Spleen (tissue), 11 donors: ENCODE measurements at regions not wholly inside any gene's neighbourhood (a gene's known extent, or its start where the extent isn't known, plus 50 kb on each side); places are given as distances from the start of the nearest gene placed in this dataset.

Experiments used
- DNase-seq: peaks from one replicate; pipeline ENCODE4 v3.0.0-alpha.2; 2020
- H3K27ac ChIP-seq, 8 donors: fragments of 200-600 bp; sonication (generic) in 7 of 8; 1 replicate in 4 of 8; 2 replicates in 4 of 8; pipeline versions ENCODE4 v1.5.0 to v1.8.0; 2016 to 2021; ENCODE audit warnings: inconsistent platforms in 4 of 8, mild to moderate bottlenecking in 4 of 8, moderate library complexity in 1 of 8
- H3K27me3 ChIP-seq, 7 donors: fragments of 200-600 bp; sonication (generic) in 6 of 7; replicated peaks in 1 of 7; 1 replicate in 4 of 7; 2 replicates in 3 of 7; pipeline versions ENCODE4 v1.5.0 to v1.8.0; 2016 to 2021; ENCODE audit warnings: inconsistent platforms in 3 of 7, mild to moderate bottlenecking in 1 of 7
- H3K36me3 ChIP-seq, 6 donors: fragments of 200-600 bp; sonication (generic) in 5 of 6; 1 replicate in 4 of 6; 2 replicates in 2 of 6; pipeline versions ENCODE4 v1.5.0 to v1.8.0; 2016 to 2021; ENCODE audit warnings: inconsistent platforms in 2 of 6
- H3K4me1 ChIP-seq, 6 donors: fragments of 200-600 bp; sonication (generic) in 5 of 6; 1 replicate in 3 of 6; 2 replicates in 3 of 6; pipeline versions ENCODE4 v1.5.0 to v1.8.0; 2016 to 2021; ENCODE audit warnings: inconsistent platforms in 3 of 6
- H3K4me3 ChIP-seq, 8 donors: fragments of 200-600 bp; sonication (generic) in 7 of 8; 1 replicate in 4 of 8; 2 replicates in 4 of 8; pipeline versions ENCODE4 v1.5.0 to v1.8.0; 2016 to 2021; ENCODE audit warnings: inconsistent platforms in 4 of 8, mild to moderate bottlenecking in 4 of 8, moderate library complexity in 2 of 8
- H3K9me3 ChIP-seq, 8 donors: fragments of 200-600 bp; sonication (generic) in 7 of 8; 1 replicate in 4 of 8; 2 replicates in 4 of 8; pipeline versions ENCODE4 v1.5.0 to v1.8.0; 2016 to 2021; ENCODE audit warnings: inconsistent platforms in 4 of 8
- CTCF ChIP-seq, 11 experiments: fragments of 200-600 bp in 7 of 11; fragments of 450-650 bp in 4 of 11; sonication (generic) in 4 of 11; IDR thresholded peaks in 8 of 11; conservative IDR thresholded peaks in 3 of 11; 1 replicate in 7 of 11; 2 replicates in 4 of 11; pipeline versions ENCODE4 v1.4.0 to v1.8.0; 2016 to 2021; ENCODE audit warnings: antibody characterized with exemption in 11 of 11, inconsistent platforms in 4 of 11, mild to moderate bottlenecking in 1 of 11
- POLR2A ChIP-seq, 3 donors: fragments of 450-650 bp; IDR thresholded peaks; one replicate each; pipeline ENCODE4 v1.5.1; 2017; ENCODE audit warnings: antibody characterized with exemption in 3 of 3, mild to moderate bottlenecking in 1 of 3
- POLR2AphosphoS5 ChIP-seq, 3 donors: sonication (generic); formaldehyde crosslinking; IDR thresholded peaks; one replicate each; pipeline ENCODE4 v1.5.1; 2017; ENCODE audit warnings: antibody characterized with exemption in 3 of 3
- WGBS, 5 donors: extraction: QIAGEN DNeasy Blood & Tissue Kit in 3 of 5; methylation state at CpG; one replicate each; pipeline versions ENCODE4 v1.1.5 to v1.1.7; 2013 to 2018; 5-methylcytosine and 5-hydroxymethylcytosine counted together
- intact Hi-C: fragments of 100-400 bp; cut with DNase I; formaldehyde crosslinking; loops from one replicate; pipeline ENCODE4 v1.15.0; 2023; ENCODE audit warnings: low total_unique reads
- donor health status: healthy with polysubstance abuse.
- donor health status: DM: no; HTN: no; CAD: no; lungs with moderate emphysema.
- donor health status: DM: no; HTN: no; CAD: no.
- donor health status: Bipolar disorder and iron deficiency.
- donor health status: healthy.
- donor health status: DM: no; HTN: no; CAD: no.
- donor health status: DM: yes; HTN: yes; CAD: no.

- H3K27me3 ChIP-seq = no peaks in the 10 kb centered on the region
- WGBS, 5 donors = 78 to 92% (median 84%) methylated on average over 4 of the region's 4 CpGs
- intact Hi-C loops = no loop called here
- no peaks in the 10 kb centered on the region for H3K9me3 ChIP-seq
- H3K36me3 ChIP-seq = no peaks in the 10 kb centered on the region
- no peak for TF ChIP-seq CTCF (IDR thresholded peaks at IDR 0.05 in 8 of 11, conservative IDR thresholded peaks at IDR 0.05 in 3 of 11)
- H3K27ac ChIP-seq = peak overlapping the region in 6 of 8 donors; percentile 76 to 87 (median 80)
- peaks cover 0 to 19% (median 10%) of the 10 kb centered on the region in 6 donors for H3K4me1 ChIP-seq
- no peak overlapping the region for H3K4me3 ChIP-seq
- no peak for DNase-seq
These were observed 92.5 kb upstream of the PITRM1 start for GRCh38 chr10:3265088-3265487.

- DNase-seq = peak; percentile 83
- WGBS, 5 donors = 39 to 52% (median 49%) methylated on average over 12 of the region's 12 CpGs
- intact Hi-C loops = no loop called here
- Histone ChIP-seq H3K4me1 (peaks cover 0 to 19% (median 10%) of the 10 kb centered on the region in 6 donors), H3K27ac (peak overlapping the region; percentile 60 to 87 (median 78)), H3K4me3 (no peak overlapping the region), H3K27me3 (no peaks in the 10 kb centered on the region), H3K9me3 (no peaks in the 10 kb centered on the region), H3K36me3 (no peaks in the 10 kb centered on the region)
- TF ChIP-seq POLR2A (IDR thresholded peaks at IDR 0.05) (no peak), POLR2AphosphoS5 (IDR thresholded peaks at IDR 0.05) (peak; percentile 47 to 57 (median 55)), CTCF (IDR thresholded peaks at IDR 0.05 in 8 of 11, conservative IDR thresholded peaks at IDR 0.05 in 3 of 11) (peak in 2 of 11 experiments; percentile 18 to 19)
These were observed 91.7 kb upstream of the PITRM1 start for GRCh38 chr10:3264161-3264761.

DNA sequence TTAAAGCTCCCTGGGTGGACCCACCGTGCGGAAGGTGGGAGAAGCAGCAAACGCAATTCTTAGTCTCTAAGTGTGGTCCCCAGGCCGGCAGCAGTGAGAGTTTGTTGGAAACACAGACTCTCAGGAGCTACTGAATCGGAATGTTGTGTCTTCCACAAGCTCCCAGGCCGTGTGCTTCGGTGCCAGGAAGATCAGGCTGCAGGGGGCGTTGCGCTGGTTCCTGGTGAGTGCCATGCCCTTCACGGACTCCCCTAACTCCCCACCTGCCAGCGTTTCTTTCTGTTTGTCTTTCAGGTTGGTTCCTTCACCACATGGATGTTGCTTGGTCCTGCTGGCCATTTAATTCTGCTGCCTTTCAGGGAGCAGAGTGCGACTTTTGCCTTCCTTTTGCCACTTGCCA lies 91.2 kb upstream of the PITRM1 start:
- Histone ChIP-seq H3K27me3 (no peaks in the 10 kb centered on the region), H3K27ac (peak overlapping the region; percentile 43 to 87 (median 77)), H3K4me1 (peaks cover 0 to 19% (median 10%) of the 10 kb centered on the region in 6 donors), H3K36me3 (no peaks in the 10 kb centered on the region), H3K4me3 (no peak overlapping the region), H3K9me3 (no peaks in the 10 kb centered on the region)
- no peak for TF ChIP-seq POLR2AphosphoS5 (IDR thresholded peaks at IDR 0.05)
- no peak for TF ChIP-seq CTCF (IDR thresholded peaks at IDR 0.05 in 8 of 11, conservative IDR thresholded peaks at IDR 0.05 in 3 of 11)
- TF ChIP-seq POLR2A (IDR thresholded peaks at IDR 0.05) = no peak
- intact Hi-C loops = no loop called here
- 72 to 83% (median 76%) methylated on average over 12 of the region's 12 CpGs for WGBS, 5 donors
- DNase-seq = no peak

DNA sequence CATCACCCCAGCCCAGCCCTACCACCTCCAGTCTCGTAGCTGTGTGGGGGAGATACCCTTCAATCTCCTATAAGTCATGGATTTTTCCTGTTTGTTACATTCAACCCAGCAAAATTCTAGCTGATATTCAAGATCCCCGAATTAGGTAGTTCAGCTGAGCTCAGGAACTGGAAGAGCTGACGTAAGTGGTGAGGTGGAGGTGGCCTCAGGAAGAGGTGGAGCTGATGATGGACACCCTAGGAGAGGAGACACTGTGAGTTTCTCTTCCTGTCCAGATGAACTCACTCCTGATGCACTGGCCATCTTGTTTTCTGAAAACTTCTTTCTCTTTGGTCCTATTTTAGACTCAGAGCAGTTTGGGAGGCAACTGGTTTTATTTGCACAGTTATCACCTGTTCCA lies 90.5 kb upstream of the PITRM1 start:
- H3K4me1 ChIP-seq = peaks cover 0 to 19% (median 10%) of the 10 kb centered on the region in 6 donors
- DNase-seq = no peak
- H3K27ac ChIP-seq = peak overlapping the region in 5 of 8 donors; percentile 76 to 87 (median 82)
- H3K9me3 ChIP-seq = no peaks in the 10 kb centered on the region
- intact Hi-C loops = no loop called here
- H3K27me3 ChIP-seq = no peaks in the 10 kb centered on the region
- H3K36me3 ChIP-seq = no peaks in the 10 kb centered on the region
- 36 to 52% (median 47%) methylated on average over 3 of the region's 3 CpGs for WGBS, 5 donors
- TF ChIP-seq POLR2A (IDR thresholded peaks at IDR 0.05) = no peak
- H3K4me3 ChIP-seq = no peak overlapping the region
